K562 (cell line): ENCODE measurements at regions not wholly inside any gene's neighbourhood (a gene's known extent, or its start where the extent isn't known, plus 50 kb on each side); places are given as distances from the start of the nearest gene placed in this dataset.

Experiments used
- ATAC-seq: fragments of 200-7000 bp; cut with Tn5 transposase; 3 replicates; pipeline ENCODE4 v1.9.1; 2020; ENCODE audit warnings: moderate library complexity
- BruUV-seq: library from RNA; stranded (reverse); fragments of 400-500 nt; replicated peaks from 2 replicates; lab custom pipeline; 2021; lab: Mats Ljungman, UMichigan
- CTCF ChIA-PET: fragments of 300-600 bp; formaldehyde crosslinking; extraction: SDS; loops from one replicate; lab custom pipeline; 2021; ENCODE audit warnings: low intra/inter-chr PET ratio; lab: Yijun Ruan, JAX
- POLR2A ChIA-PET: fragments of 300-600, 350-650 bp; sonication (Branson Sonifier 250); formaldehyde crosslinking; extraction: SDS; loops from one replicate; lab custom pipeline; 2021; ENCODE audit warnings: antibody characterized with exemption, inconsistent platforms; lab: Yijun Ruan, JAX
- DNase-seq, 4 experiments: peaks; one replicate each; pipeline versions ENCODE4 v3.0.0 to v3.0.0-alpha.2; 2011 to 2018; ENCODE audit warnings: low spot score in 3 of 4, mixed read lengths in 3 of 4; ENCODE audit errors: extremely low read depth in 1 of 4
- FAIRE-seq: peaks from 2 replicates; lab custom pipeline; 2011; peaks lifted over from hg19 to GRCh38; lab: Jason Lieb, UNC
- H2AFZ ChIP-seq: 2 replicates; pipeline ENCODE4 v1.6.0; 2011; ENCODE audit warnings: low read depth, low read length, control low read depth, inconsistent platforms
- H3K27ac ChIP-seq: fragments of 200-600 bp; 3 replicates; pipeline ENCODE4 v1.8.0; 2011; ENCODE audit warnings: low read depth, mild to moderate bottlenecking, control low read depth, inconsistent platforms, low read length, moderate library complexity, mixed read lengths; ENCODE audit errors: extremely low read depth
- H3K27me3 ChIP-seq, 2 experiments: fragments of 300-600 bp in 1 of 2; 2 replicates in 1 of 2; 3 replicates in 1 of 2; pipeline versions ENCODE4 v1.6.0 to v1.8.0; 2011; ENCODE audit warnings: inconsistent platforms in 2 of 2, low read length in 2 of 2, mild to moderate bottlenecking in 1 of 2, mixed read lengths in 1 of 2, moderate library complexity in 1 of 2; ENCODE audit not compliant: control insufficient read depth in 2 of 2, insufficient read depth in 2 of 2
- H3K36me3 ChIP-seq: fragments of 300-600 bp; 3 replicates; pipeline ENCODE4 v1.8.0; 2011; ENCODE audit warnings: mild to moderate bottlenecking, low read length, inconsistent platforms; ENCODE audit not compliant: control insufficient read depth, insufficient read depth
- H3K4me1 ChIP-seq, 2 experiments: fragments of 200-600 bp in 1 of 2; replicated peaks in 1 of 2; 2 replicates in 1 of 2; 3 replicates in 1 of 2; pipeline versions ENCODE4 v1.5.1 to v1.8.0; 2011; ENCODE audit warnings: inconsistent platforms in 2 of 2, low read length in 2 of 2, mild to moderate bottlenecking in 1 of 2, mixed read lengths in 1 of 2, moderate library complexity in 1 of 2; ENCODE audit not compliant: control insufficient read depth in 2 of 2, insufficient read depth in 2 of 2
- H3K4me2 ChIP-seq: 2 replicates; pipeline ENCODE4 v1.6.1; 2011; ENCODE audit warnings: low read length, control low read depth, inconsistent platforms, mixed read lengths; ENCODE audit not compliant: insufficient read depth
- H3K4me3 ChIP-seq: fragments of 200-600 bp; sonication (generic), shearing (Covaris generic); 2 replicates; pipeline ENCODE4 v1.5.1; 2016; ENCODE audit warnings: control low read depth, inconsistent platforms
- H3K79me2 ChIP-seq: fragments of 200-600 bp; 3 replicates; pipeline ENCODE4 v1.8.0; 2011; ENCODE audit warnings: low read length, inconsistent platforms; ENCODE audit not compliant: control insufficient read depth, insufficient read depth
- H3K9ac ChIP-seq, 2 experiments: 2 replicates each; pipeline versions ENCODE4 v1.6.0 to v1.6.1; 2011; ENCODE audit warnings: low read depth in 2 of 2, low read length in 2 of 2, control low read depth in 1 of 2, inconsistent platforms in 1 of 2, mild to moderate bottlenecking in 1 of 2, mixed read lengths in 1 of 2; ENCODE audit not compliant: insufficient read depth in 1 of 2
- H3K9me1 ChIP-seq: one replicate; pipeline ENCODE4 v1.6.0; 2011; ENCODE audit warnings: inconsistent platforms, mild to moderate bottlenecking, low read length, moderate library complexity; ENCODE audit not compliant: control insufficient read depth, insufficient read depth
- H3K9me3 ChIP-seq: replicated peaks from 2 replicates; pipeline ENCODE4 v1.5.1; 2011; ENCODE audit warnings: low read depth, low read length, inconsistent platforms; ENCODE audit not compliant: control insufficient read depth, insufficient read depth
- H4K20me1 ChIP-seq: replicated peaks from 2 replicates; pipeline ENCODE4 v1.6.1; 2011; ENCODE audit warnings: low read length, inconsistent platforms, mixed read lengths; ENCODE audit not compliant: control insufficient read depth, insufficient read depth
- FOXO4 ChIP-seq: fragments of 450-650 bp; formaldehyde crosslinking; IDR thresholded peaks from 2 replicates; pipeline ENCODE4 v1.4.0; 2020; ENCODE audit warnings: mild to moderate bottlenecking, moderate library complexity
- NUFIP1 ChIP-seq: fragments of 450-650 bp; IDR thresholded peaks from 2 replicates; pipeline ENCODE4 v1.6.1; 2018; ENCODE audit not compliant: partially characterized antibody
- PHF20 ChIP-seq: fragments of 450-650 bp; IDR thresholded peaks from 2 replicates; pipeline ENCODE4 v1.6.1; 2018; ENCODE audit not compliant: partially characterized antibody
- RBM34 ChIP-seq: fragments of 200-400 bp; formaldehyde crosslinking; IDR thresholded peaks from 2 replicates; pipeline ENCODE4 v1.6.1; 2018; ENCODE audit warnings: low read length, borderline replicate concordance; ENCODE audit not compliant: insufficient read depth
- SFPQ ChIP-seq: fragments of 200-400 bp; formaldehyde crosslinking; IDR thresholded peaks from 2 replicates; pipeline ENCODE4 v1.6.1; 2017; ENCODE audit warnings: mild to moderate bottlenecking, low read depth, low read length, moderate library complexity
- SMAD3 ChIP-seq: fragments of 450-650 bp; formaldehyde crosslinking; conservative IDR thresholded peaks from 2 replicates; pipeline ENCODE4 v1.4.0; 2020; ENCODE audit warnings: mild to moderate bottlenecking
- ZNF695 ChIP-seq: fragments of 450-650 bp; formaldehyde crosslinking; IDR thresholded peaks from 2 replicates; pipeline ENCODE4 v1.4.0; 2020; ENCODE audit warnings: mild to moderate bottlenecking, moderate library complexity
- WGBS: fragments of 100-300 bp; shearing (Covaris generic); methylation state at CpG from one replicate; pipeline ENCODE4 v1.1.6; 2016; ENCODE audit warnings: low coverage, mixed read lengths; ENCODE audit not compliant: insufficient coverage; ENCODE audit errors: missing lambda C conversion rate; 5-methylcytosine and 5-hydroxymethylcytosine counted together
- in situ Hi-C: fragments of 300-500 bp; cut with MboI; formaldehyde crosslinking; loops from 4 replicates; pipeline ENCODE4 v1.15.0; 2018; ENCODE audit warnings: inconsistent platforms, mixed read lengths
- intact Hi-C: fragments of 100-400 bp; cut with micrococcal nuclease; formaldehyde crosslinking; loops from 2 replicates; pipeline ENCODE4 v1.14.2; 2022

DNA sequence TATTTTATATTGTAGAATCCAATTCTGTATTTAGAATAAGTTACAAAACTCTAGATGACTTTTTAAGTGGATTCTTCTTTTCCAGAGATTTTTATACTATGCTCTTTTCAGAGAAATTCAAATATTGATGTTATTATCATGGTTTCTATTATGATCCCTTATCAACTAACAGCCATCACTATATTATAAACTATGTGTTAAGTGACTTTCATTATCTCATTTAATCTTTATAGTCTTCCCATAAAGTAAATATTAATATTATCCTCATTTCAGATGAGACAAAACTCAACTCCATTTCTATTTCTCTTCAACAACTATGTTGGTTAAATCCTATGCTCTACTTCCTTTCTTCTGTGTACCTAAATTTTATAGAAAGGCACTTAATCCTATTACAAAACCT, 132.6 kb downstream of the ANKRD50 start (continued):
- no peak for TF ChIP-seq SFPQ

- Histone ChIP-seq H3K36me3 (no peaks in the 10 kb centered on the region), H3K9me1 (no peaks in the 10 kb centered on the region), H3K4me2 (no peak overlapping the region), H2AFZ (no peak overlapping the region), H4K20me1 (no peaks in the 10 kb centered on the region), H3K4me3 (no peak overlapping the region), H3K79me2 (no peaks in the 10 kb centered on the region), H3K27me3 (no peaks in the 10 kb centered on the region), H3K27ac (no peak overlapping the region), H3K9me3 (0 out of 2 replicates have a peak, but pooled peaks cover 2% of the 10 kb centered on the region), H3K4me1 (no peaks in the 10 kb centered on the region), H3K9ac (no peak overlapping the region)
- intact Hi-C loops (no loop called here), in situ Hi-C loops (no loop called here)
- WGBS = 0% methylated on average over 1 of the region's 1 CpG
- no peak for FAIRE-seq
- POLR2A ChIA-PET = no interaction called here
- TF ChIP-seq ZNF695 = no peak
- TF ChIP-seq PHF20 = no peak
- TF ChIP-seq FOXO4 (CRISPR knock-in tag) = no peak
- TF ChIP-seq RBM34 = no peak
- no peak for TF ChIP-seq SMAD3 (CRISPR knock-in tag)
- TF ChIP-seq NUFIP1 = no peak
- DNase-seq = no peak
- CTCF ChIA-PET = no interaction called here
- no peak for ATAC-seq
- BruUV-seq = no TSS peak
Measured at GRCh38 chr4:124583797-124584196, 128.7 kb downstream of the ANKRD50 start.
